ENCODE measurements at regions not wholly inside any gene's neighbourhood (a gene's known extent, or its start where the extent isn't known, plus 50 kb on each side); places are given as distances from the start of the nearest gene placed in this dataset.

DNA sequence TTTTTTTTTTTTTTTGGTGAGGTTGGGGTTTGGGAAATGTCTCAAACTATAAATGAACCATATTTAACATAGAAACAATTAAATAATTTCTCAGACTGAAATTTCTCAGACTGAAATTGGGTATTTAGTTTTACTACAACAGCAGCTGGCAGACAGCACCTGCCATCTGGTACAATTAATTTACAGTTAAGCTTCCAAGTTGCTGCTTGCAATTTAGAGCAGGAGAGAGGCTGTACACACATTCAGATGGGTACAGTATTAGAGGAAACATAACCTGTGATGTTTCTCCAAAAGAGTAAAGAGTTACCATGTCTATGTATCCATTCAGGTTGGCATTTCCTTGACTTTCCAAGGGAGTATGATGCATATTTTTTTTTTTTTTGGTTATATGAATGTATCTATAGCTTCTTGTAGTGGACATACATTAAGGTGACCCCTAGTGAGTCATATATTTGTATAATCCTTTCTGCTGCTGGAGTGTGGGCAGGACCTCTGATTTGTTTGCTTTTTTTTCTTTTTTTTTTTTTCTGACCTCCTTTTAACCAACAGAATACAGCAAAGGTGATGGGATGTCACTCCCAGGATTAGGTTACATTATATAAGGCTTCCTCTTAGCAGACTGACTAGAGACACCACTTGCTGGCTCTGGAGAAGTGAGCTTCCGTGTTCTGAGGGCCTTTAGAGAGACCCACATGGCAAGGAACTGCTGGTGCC is 201.7 kb downstream of the PTH2R start (continued):
- TF ChIP-seq HDAC2 (IDR thresholded peaks at IDR 0.05; ENCODE audit: borderline replicate concordance in 1 of 2, low read depth in 2 of 2, low read length in 2 of 2) (no peak), TAF7 (optimal IDR thresholded peaks at IDR 0.05; ENCODE audit: borderline replicate concordance, low read depth, low read length) (no peak)
